Fibroblast of skin of right biceps (primary cell): ENCODE measurements at regions not wholly inside any gene's neighbourhood (a gene's known extent, or its start where the extent isn't known, plus 50 kb on each side); places are given as distances from the start of the nearest gene placed in this dataset.
A peak's percentile ranks its signal among the peaks of the same experiment; 100 is the strongest.
"Not testable (repeated sequence)": the region's sequence is repeated elsewhere in the genome, so short reads cannot be mapped to it uniquely, and the experiment has no call there.

Experiments used
- DNase-seq: peaks from one replicate; pipeline ENCODE4 v3.0.0-alpha.2; 2013

DNA sequence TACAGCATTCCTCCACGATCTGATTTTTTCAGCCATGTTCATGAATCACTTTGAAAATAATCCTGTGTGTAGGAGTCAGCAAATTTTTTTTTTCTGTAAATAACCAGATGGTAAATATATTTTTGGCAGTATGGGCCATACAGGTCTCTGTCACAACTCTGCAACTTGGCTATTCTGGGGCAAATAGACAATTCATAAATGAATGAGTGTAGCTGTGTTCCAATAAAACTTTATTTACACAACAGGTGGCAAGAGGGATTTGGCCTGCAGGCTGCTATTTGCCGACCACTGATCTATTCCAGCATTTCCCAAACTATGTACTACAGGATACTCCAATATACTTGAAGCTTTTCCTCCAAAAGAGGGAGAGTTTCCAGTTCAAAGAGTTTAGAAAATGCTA, 78.7 kb upstream of the SVIL start:
- DNase-seq, result no peak

GRCh38 chr10:29712108-29712507, 77.3 kb upstream of the SVIL start:
- no peak for DNase-seq

- DNase-seq, result no peak
These were observed 75.4 kb upstream of the SVIL start for GRCh38 chr10:29710128-29710527.

DNA sequence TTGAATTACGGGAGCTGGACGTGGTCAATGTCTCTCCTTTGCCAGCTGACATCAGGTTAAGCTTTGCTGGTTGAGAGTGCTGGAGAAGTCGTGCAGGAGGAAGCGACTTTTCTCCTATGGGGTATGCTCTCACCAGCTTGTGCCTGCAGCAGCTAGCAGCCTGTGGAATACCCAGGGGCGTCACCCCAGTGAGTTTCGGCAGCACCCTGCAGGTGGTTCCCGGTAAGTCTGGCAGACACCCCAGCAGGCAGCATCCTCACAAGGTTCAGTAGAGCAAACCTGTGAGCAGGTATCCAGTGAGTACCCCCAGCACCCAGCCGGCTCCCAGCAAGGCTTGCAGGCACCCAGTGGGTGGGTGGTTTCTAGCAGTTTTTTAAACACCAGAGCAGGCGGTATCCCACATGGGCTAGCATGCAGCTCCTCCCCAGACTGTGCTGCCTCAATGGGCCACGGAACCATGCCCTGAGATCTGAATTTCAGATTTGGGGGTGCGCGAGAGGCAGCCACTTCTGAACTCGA, 74.8 kb upstream of the SVIL start:
- no peak for DNase-seq

DNA sequence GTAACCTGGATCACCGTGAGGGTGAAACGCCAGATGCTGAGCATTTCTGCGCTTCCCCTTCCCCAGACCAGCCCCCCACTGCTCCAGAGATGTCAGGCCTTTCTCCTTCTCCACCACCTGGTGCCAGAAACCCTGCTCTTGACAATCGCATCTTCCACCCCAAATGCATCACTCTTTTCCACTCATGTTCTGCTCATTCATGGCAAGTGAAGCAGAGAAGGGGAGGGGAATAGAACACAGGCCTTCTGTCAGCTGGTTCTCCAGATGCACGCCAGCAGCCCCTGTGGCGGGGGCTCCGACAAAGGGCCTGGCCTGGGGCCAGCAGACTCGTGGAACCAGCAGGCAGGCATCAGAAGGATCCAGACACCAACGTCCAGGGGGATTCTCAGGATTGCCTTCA, 68.5 kb upstream of the SVIL start:
- no peak for DNase-seq

- peak; percentile 26 for DNase-seq
These were observed 67.7 kb upstream of the SVIL start for GRCh38 chr10:29702273-29703164.

DNA sequence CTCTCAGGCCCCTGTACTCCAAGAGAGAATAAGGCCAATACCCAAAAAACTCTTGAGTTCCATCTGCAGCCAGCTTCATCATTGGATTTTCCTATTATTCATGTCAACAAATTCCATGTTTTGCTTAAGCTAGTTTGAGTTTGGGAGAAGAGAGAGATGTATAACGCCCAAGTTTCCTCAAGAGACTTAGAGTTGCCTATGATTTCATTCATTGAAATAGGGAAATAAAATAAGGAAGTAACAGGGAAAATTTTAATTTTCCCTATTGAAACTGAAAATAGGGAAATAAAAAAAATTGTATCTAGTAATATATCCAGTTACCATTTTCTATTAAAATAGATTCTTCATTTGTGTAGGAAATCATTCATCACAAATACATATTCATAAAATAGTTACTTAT, 66.5 kb upstream of the SVIL start:
- no peak for DNase-seq

- no peak for DNase-seq
These were observed 64.8 kb upstream of the SVIL start for GRCh38 chr10:29699621-29700020.

DNA sequence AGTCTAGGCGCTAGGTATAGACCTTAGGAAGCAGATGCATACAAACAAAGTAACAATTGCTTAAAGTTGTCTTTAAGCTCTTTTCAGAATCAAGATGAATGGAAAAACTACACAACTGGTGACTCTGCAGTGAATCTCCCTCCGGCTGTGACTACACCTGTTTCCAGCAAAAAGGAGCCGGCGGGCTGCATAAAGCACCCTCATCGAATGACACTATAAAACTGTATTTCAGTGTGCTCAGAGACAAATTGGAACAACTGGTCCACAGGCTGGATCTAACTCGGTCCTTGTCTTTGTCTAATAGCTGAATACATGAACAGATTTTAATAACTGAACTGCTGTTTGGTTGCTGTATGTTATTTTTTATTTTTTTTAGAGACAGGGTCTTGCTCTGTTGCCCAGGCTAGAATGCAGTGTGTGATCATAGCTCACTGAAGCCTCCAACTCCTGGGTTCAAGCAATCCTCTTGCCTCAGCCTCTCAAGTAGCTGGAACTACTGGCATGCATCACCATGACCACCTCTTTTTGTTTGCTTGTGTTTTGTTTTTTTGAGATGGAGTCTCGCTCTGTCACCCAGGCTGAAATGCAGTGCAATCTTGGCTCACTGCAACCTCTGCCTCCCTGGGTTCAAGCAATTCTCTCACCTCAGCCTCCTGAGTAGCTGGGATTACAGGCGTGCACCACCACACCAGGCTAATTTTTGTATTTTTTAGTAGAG, 64.2 kb upstream of the SVIL start:
- no peak for DNase-seq

- DNase-seq, result not testable (repeated sequence)
These were observed 61.8 kb upstream of the SVIL start for GRCh38 chr10:29696581-29696980.

DNA sequence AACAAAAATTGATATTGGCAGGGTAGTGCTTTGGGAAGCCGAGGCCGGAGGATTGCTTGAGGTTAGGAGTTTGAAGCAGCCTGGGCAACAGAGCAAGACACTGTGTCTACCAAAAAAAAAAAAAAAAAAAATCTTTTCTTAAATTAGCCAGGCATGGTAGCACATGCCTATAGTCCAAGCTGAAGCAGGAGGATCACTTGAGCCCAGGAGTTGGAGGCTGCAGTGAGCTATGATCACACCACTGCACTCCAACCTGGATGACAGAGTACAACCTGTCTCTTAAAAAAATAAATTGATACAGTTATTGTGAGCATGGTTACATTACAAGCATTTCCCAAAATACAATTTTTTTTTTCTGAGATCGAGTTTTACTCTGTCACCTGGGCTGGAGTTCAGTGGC, 59.4 kb upstream of the SVIL start:
- DNase-seq, result no peak

- DNase-seq, result no peak
These were observed 57.4 kb upstream of the SVIL start for GRCh38 chr10:29692121-29692539.

DNA sequence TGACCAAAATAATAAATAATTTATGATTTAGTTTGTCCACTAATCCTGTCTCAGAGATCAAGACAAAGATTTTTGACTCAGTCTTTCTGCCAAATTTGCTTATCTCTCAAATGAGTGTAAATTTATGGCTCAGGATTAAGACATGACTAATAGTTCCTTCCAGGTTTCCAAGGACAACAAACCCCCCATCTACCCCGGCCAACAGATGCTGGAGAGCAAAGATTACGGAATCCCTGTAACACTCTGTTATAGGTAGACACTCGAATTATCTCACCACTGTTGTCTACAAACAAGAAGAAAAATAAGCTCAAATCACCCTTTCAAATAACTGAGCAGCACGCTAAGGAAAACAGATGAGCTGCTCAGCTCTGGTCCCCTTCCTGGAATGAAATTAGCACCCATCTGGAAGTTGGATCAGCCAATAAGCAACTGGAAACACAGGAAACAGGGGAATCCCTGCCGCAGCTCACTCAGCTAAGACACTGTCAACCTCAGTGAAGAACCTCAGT, 56.8 kb upstream of the SVIL start:
- peak; percentile 72 for DNase-seq

DNA sequence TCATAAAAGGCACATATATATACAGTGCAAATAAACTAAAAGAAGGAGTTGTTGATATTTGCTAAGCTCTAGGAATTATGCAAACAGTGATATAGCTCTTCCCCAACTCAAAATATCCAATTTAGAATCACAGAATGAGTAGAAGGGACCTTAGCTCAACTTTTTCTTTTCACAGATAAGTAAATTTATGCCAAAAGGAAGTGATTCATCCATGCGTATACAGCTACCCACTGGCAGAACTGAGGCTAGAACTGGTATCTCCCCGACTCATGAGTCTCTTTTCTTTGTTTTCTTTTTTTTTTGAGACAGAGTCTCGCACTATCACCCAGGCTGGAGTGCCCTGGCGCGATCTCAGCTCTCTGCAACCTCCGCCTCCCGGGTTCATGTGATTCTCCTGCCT, 54.2 kb upstream of the SVIL start:
- peak; percentile 68 for DNase-seq

GRCh38 chr10:29688230-29688661, 53.5 kb upstream of the SVIL start:
- no peak for DNase-seq

- DNase-seq, result no peak
These were observed 52.8 kb upstream of the SVIL start for GRCh38 chr10:29687421-29688164.

DNA sequence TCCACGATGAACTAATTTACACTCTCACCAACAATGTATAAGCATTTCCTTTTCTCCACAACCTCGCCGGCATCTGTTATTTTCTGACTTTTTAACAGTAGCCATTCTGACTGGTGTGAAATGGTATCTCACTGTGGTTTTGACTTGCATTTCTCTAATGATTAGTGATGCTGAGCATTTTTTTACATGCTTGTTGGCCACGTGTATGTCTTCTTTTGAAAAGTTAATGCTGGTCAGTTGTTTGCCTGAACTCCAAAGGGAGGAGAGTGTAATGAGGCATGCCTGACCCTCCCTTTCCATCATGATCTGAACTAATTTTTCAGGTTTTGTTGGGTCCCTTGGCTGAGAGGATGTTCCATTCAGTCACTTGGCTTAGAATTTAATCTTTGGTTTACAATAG, 50.7 kb upstream of the SVIL start:
- no peak for DNase-seq
